ENCODE measurements at regions not wholly inside any gene's neighbourhood (a gene's known extent, or its start where the extent isn't known, plus 50 kb on each side); places are given as distances from the start of the nearest gene placed in this dataset.
"Not testable (repeated sequence)": the region's sequence is repeated elsewhere in the genome, so short reads cannot be mapped to it uniquely, and the experiment has no call there.

DNA sequence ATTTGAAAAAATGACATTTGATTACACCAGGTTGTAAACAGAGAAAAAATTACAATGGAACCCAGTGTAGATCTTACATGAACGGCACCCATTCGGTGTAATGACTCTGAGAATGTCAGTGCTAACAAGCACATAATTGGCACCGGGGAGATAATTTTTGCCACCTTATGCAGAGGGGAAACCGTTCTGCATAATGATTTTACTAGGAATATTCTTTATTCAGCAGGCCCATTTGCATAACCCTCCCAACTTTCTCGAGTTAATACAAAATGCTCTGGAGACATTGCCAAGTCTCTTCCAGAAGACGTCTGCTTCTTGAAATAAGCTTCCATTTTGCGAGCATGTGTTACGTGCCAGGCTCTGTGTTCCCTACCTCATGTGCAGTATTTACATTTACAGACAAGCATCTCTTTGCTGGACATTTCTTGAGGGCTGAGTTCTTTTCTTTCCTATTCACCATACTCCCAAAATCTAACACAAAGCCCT lies 275.8 kb downstream of the MIAT start:
- DNase-seq, result no peak

DNA sequence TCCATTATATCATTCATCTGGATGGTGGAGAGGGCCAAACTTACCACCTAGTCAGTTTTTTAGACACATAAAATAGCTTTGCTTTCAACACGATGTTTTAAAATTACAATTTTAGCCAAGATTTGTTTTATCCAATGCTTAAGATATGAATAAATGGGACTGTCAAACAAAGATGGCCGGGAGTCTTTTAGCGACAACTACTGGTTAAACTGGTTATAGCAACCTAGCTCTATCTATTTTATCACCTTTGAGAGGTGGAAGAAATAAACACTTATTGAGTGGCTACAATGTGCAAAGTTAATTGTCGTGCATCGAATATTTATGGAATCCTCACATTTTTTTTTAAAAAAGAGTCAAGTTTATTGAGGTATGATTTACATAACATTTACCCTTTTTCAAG lies 279.8 kb downstream of the MIAT start:
- no peak for DNase-seq

DNA sequence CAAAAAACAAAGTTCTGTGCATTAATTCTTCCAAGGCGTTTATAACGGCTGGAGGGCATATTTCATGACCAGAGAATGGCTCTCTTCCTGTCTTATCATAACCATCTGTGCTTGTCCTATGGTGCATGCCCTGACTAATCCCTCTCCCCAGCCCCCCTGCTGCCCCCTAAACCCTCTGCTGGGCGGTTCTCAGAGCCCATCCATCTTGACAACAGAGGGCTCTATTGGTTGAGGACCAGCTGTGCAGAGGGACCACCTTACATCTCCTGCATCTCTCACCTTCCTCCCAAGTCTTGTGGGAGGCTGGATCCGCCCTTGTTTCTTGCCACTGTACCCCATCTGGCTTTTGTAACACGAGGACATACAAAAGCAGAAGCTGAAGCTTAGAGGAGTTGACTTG lies 282.1 kb downstream of the MIAT start:
- DNase-seq, result no peak

DNA sequence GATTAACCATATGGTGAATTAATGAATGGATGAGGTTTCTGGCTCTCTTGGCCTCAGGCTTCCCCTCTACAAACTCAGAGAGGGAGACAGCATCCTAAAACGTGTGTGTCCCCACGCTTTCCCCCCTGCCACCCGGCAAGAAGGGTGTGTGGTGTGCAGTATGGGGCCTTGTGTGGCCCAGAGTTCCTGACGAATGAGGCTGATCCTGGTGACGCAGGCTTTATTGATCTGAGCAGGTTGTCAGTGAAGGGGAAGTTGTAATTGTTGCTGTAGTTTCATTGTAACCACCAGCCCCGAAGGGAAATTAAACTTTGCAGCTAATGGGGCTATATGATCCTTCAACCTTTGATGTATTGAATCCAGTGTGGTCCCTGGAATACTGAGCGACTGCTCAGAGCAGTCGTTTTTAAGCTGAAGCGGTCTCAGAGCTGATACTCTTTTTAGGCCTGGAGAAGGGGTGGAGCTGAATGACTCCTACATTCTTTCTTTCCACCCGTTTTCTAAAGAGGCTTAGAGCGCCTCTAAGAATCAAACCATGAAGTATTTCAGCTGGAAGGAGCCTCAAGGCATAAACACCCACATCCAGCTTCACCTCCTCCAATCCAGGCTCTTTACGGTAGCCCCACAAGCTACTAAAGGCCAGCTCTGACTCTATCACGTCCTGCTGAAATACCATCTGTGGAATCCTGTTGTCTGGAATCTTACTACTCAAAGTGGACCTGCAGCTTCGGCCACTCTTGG lies 284.7 kb downstream of the MIAT start:
- DNase-seq, result no peak

DNA sequence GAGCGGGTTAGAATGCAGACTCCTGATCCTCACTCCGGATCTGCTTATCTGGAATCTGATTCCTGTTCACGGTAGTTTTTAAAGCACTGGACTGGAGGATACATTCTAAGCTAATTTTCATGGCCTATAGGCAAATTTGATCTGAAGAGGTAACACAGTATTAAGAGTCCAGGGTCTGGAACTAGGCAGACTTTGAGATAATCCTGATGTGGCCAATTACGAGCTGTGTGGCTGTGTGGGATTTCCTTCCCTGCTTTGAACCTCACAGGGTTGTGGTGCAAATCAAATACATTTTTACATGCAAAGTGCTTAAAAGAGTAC lies 285.2 kb downstream of the MIAT start:
- no peak for DNase-seq

DNA sequence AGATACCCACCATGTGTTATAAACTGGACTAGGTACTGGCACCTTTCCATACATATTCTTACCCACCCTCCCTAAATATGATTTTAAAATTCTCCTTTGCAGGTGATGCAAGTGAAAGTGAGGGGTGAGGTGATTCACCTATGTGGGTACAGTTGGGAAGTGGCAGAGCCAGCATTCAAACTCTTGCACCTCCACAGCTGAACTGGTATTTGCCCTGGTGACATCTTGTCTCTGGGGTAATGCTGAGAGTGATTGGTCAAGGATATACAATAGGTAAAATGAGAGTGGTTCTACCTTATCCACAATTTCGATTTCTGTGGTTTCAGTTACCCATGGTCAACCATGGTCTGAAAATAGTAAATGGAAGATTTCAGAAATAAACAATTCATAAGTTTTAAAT lies 288.2 kb downstream of the MIAT start:
- DNase-seq, result no peak

DNA sequence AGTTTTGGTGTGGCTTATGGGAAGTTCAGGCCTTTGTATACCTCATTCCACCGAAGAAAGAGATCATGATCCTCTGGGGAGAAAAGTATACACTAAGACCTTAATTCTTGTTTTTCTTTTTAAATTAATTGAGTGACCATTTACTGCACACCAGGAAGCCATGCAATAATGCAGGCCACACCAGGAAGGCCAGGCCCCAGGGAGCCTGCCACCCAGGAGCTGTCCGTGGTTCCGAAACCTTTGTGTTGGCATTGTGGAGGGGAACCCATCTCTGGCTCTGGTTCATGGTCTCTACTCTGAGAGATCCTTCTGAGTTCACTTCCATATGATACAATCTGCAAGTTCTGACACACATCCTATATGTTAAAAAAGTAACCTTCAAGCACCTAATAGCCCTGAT lies 291.8 kb downstream of the MIAT start:
- DNase-seq, result no peak

DNA sequence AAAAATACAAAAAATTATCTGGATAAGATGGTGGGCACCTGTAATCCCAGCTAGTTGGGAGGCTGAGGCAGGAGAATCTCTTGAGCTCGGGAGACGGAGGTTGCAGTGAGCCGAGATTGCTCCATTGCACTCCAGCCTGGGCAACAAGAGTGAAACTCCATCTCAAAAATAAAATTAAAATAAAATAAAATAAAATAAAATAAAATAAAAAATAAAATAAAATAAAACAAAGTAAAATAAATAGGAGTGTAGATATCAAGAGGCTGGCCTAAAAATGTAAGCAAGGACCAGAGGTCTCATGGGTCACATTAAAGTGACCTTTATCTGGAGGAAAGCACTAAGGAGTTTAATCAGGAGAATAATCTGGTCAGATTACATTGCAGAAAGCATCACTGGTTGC lies 293.8 kb downstream of the MIAT start:
- DNase-seq, result not testable (repeated sequence)

DNA sequence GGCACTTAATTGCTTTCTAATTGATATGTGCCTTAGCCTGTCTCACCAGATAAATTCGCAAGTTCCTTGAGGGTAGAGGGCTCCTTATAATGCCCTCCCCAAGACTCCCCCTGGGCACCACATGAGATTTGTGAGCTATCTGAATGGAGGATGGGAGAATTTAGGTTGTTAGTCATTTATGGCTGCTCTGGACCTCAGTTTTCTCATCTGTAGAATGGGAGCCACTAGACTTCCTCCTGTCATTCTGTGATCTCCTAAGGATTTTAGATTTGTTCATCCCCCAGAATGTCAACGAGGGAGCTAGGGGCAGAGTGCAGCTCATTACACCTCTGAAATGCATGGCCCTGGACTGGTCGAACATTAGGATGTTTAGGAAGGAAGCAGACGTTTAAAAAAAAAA lies 294.6 kb downstream of the MIAT start:
- no peak for DNase-seq

DNA sequence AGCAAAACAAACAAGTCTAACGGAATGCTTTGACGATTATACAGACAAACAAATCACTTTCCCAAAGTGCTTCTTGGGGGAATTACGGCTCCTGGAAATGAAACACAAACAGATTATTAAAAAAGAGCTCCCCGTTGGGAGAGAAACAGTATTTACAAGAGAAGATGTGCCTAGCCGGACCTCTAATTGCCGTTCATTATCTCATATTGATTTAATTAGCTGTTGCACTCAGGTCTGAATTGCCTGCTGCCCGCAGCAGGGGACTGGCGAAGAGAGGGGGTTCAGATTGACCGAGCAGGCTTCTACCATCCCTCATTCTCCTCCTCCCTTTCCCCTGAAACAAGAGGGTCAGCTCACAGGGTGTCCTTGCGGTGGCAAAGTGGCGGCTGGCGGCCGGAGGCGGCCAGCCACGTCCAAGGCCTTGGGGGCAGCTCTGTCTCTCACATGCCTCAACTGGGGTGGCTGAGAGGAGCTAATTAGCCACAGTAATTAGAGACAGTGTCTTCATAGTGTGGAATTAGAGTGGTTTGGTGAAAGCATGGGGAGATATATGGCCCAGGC lies 295.1 kb downstream of the MIAT start:
- DNase-seq, result no peak

DNA sequence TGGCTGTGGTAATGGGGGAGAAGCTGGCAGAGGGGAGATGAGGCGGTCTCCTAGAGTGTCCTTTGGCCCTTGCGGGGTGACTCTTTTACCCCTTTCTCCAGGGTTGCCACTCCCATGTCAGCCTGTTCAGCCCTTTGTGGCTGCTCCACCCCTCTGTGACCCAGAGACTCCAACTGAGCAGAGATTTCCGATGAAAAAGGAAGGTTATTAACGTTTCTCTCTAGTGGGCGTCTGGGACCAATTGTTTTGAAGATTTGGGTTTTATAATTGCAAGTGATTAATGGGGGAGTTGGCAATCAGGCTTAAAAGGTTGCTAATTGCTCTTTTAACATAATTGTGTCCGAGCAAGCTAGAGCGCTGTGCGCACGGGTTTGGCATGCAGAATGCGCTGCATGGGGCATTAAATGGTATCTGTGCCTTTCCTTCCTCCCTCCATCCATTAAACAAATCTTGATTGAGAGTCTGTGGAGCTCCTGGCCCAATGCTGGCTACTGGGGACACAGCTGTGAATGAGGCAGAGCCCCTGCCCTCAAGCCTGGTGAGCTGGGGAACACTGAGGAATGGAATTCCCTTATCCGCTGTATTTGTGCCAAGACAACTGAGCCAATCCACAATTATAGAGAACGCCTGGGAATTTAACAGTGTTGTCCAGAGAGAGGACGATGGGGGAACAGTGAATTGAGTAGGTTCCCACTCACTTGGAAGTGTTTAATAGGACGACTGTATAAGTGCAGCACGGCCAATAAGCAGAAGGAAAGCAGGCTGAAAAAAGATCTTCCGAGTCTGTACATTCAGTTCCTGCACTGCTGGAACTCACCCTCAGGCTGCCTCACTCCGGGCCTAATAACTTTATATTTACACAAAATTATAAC lies 295.9 kb downstream of the MIAT start:
- no peak for DNase-seq

DNA sequence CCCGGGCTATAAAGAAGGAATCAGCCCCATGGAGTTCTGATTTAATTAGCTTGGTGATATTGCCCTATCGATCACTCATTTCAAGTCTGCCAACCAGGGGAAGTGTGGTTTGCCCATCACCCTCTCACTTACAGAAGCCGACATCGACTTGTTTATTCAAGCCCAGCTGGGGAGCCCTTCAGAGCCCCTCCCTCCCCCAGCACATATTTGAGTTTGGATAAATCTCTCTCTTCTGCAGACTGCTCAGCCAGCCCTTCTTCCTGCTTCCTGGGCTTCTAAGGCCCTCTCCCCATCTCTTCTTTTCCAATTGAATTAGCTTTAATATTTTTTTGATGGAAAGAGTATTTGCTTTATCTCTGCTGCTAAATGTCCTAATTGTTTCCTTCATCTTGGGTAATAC lies 299.0 kb downstream of the MIAT start:
- no peak for DNase-seq

DNA sequence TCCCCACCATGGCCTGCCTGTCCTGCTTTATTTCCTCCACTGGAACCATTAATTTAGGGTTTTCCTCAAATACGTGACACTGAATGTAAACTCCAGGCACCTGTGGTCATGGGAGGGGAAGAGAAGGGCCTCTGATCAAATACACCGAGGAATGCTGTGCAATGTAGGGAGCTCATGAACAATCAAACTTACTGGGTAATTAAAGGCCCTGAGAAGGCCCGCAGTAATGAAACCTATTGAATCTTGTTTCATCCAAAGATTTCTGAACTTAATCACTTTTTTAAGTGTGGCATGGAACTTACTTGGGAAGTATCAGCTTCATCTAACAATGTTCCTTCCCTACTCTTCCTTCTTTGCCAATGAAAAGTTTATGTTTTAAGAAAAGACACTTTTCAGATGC lies 299.8 kb downstream of the MIAT start:
- no peak for DNase-seq

DNA sequence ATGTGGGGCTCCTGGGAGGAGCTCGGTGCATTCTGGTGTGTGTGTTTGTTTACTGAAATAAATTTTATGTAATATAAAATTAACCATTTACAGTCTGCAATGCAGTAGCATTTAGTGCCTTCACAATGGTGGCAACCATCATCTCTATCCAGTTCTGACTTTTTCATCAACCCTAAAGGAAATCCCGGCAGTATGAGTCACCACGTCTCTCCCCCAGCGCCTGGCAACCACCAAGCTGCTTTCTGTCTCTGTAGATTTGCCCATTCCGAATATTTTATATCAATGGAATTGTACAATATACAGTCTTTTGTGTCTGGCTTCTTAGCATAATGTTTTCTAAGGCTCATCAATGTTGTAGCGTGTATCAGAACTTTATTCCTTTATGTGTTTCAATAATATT lies 300.5 kb downstream of the MIAT start:
- no peak for DNase-seq

DNA sequence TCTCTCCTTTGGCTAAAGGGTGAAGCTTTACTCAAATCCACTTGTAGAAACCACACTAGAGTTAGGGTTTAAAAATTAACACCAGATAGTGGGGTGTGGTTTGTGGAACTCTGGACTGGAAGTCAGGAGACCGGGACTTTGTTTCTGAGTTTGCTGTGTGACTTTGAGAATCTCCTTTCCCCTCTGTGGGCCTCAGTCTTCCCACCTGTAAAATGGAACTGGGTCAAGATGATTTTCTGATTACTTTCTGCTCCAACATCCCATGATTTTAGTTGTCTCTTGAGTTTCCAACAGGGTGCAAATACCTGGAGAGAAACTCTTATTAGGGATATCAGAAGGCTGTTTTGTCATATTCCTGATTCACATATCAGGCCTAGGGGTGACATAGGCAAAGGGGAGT lies 301.0 kb downstream of the MIAT start:
- no peak for DNase-seq

DNA sequence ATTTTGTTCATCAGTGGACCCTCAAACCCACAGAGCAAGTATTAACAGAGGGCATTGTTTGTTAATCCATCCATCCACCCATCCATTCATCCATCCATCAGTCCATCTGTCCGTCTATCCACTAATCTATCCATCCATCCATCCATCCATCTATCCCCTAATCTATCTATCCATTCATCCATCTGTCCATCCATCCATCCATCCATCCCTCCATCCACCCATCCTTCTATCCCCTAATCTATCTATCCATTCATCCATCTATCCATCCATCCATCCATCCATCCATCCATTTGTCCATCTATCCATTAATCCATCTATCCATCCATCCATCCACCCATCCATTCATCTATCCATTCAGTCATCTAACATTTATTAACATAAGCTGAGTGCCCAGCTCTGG lies 307.3 kb downstream of the MIAT start:
- no peak for DNase-seq

DNA sequence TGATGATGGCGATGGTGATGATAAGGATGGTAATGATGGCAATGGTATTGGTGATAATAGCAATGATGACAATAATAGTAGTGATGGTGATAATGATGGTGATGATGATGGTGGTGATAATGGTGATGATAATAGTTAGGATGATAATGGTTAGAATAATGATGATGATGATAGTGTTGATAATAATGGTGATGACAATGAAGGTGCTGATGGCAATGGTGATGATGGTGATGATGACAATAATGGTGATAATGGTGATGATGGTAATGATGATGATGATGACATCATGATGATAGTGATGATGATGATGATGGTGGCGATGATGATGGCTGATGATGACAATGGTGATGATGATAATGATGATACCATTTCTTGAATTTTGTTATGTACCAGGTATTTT lies 309.9 kb downstream of the MIAT start:
- no peak for DNase-seq

DNA sequence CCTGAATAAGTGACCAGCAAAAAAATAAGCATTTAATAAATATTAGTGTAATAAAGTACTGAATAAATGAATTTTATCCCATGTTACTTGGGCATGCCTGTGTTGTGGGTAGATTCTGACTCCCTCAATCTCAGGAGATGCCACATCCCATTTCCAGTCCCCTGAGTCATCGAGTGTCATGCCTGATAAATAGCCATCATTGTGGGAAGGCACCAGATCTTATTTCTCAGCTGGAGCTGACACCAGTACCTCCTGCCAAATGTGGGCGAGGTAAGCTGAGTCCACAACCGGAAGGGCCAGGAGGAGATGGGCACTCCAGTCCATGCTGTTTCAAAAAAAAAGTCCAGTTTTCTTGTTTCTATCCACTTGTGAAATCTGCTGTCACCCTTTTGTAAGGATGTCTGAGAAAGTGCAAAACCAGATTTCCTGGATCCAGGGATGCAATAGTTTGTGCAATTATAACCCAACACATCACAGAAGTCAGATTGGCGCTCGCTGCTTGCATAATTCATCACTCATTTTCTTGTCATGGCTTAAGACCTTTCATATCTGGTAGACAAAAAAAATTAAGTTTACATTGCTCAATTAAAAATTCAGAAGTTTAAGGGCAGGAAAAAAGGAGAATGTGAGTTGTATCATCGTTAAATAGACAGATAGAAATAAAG lies 311.6 kb downstream of the MIAT start:
- no peak for DNase-seq

DNA sequence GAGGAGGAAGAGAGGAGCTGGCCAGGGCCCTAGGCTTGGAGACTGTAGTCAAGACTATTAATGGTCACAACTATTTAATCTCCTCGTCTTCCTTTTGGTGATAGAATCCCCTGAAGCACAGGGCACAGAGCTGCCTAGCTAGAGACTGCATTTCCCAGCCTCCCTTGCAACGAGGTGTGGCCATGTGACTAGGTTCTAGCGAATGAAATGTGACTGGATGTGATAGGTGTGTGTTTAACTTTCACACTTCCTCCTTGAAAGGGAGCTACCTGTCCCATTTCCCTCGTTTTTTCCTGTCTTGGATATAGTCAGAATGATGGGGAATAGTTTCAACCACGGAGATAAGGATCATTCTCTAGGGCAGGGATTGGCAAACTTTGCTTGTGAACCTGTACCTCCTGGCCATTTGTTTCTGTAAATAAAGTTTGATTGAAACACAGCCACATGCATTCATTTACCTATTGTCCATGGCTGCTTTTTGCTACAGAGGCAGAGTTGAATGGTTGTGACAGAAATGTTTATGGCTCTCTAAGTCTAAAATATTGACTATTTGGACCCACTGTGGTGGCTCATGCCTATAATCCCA lies 313.5 kb downstream of the MIAT start:
- DNase-seq, result no peak

DNA sequence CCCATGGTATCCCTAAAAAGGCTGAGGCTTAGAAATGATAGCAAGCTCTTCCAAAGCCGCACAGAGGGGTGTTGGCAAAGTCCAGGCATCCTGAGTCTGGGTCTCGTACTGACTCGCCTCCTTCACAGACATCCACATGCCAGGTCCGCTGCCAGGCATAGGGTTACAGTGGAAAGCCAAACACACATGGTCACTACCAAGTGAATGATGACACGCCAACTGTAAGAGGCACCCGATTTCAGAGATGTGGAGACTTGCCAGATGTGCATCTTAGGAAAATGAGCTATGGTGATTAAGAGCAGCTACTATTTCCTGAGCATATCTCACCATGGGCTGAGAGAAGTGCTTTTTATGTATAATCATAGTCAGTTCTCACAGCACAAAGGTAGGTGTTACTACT lies 314.9 kb downstream of the MIAT start:
- DNase-seq, result no peak

DNA sequence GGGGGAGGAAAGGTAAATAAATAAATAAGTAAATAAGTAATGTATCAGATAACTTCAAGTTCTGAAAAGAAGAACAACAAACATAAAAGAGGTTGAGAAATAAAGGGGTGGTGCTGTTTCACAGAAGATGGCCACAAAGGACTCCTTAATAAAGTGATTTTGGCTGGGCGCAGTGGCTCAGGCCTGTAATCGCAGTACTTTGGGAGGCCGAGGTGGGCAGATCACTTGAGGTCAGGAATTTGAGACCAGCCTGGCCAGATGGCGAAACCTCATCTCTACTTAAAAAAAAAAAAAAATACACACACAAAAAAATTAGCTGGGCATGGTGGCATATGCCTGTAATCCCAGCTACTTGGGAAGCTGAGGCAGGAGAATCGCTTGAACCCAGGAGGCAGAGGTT lies 315.5 kb downstream of the MIAT start:
- DNase-seq, result not testable (repeated sequence)

DNA sequence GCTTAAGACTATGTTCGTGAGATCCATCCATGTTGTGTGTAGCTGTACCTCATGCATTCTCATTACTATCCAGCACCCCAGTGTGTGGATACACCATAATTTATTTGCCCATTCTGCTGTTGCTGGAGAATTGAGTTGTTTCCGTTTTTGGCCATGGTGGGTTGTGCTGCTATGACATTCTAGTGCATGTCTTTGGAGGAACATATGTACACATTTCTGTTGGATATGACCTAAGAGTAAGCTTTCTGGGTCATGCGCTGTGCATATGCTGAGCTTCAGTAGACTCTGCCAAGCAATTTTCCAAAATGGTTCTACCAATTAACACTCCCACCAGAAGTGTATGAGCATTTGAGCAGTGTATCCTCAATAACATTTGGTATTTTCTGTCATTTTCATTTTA lies 316.6 kb downstream of the MIAT start:
- no peak for DNase-seq

Data from activated CD4-positive, alpha-beta T cell treated with anti-CD3 and anti-CD28 coated beads, Interleukin-2, Interleukin-6, amounts not matched to agents 100 ng/mL and 50 ng/mL, durations not matched to agents 16 hours and 8 hours (primary cell).